ENCODE measurements at regions not wholly inside any gene's neighbourhood (a gene's known extent, or its start where the extent isn't known, plus 50 kb on each side); places are given as distances from the start of the nearest gene placed in this dataset.

- no peaks in the 10 kb centered on the region for H3K36me3 ChIP-seq (ENCODE audit: control insufficient read depth in 2 of 2, insufficient read depth in 2 of 2, low read length in 1 of 2)
- H3K4me3 ChIP-seq (ENCODE audit: low read depth in 1 of 2, low read length in 2 of 2), result no peak overlapping the region
- WGBS, 2 donors, result 98 to 100% methylated on average over 2 of the region's 2 CpGs
- H3K4me1 ChIP-seq (ENCODE audit: control insufficient read depth in 2 of 2, insufficient read depth in 2 of 2, low read length in 1 of 2), result peaks cover 4 to 26% of the 10 kb centered on the region in 2 donors
- H3K9me3 ChIP-seq (ENCODE audit: control insufficient read depth in 2 of 2, insufficient read depth in 1 of 2, low read depth in 1 of 2, low read length in 1 of 2), result no peaks in the 10 kb centered on the region
- H3K27ac ChIP-seq (ENCODE audit: low read depth in 2 of 2, low read length in 1 of 2), result no peak overlapping the region
- no peaks in the 10 kb centered on the region for H3K27me3 ChIP-seq (ENCODE audit: control insufficient read depth in 1 of 2, insufficient read depth in 2 of 2, low read length in 2 of 2)
These were observed 169.6 kb upstream of the TLE3 start for GRCh38 chr15:70267306-70267705.

GRCh38 chr15:70266412-70267121, 168.8 kb upstream of the TLE3 start:
- Histone ChIP-seq H3K4me1 (ENCODE audit: control insufficient read depth in 2 of 2, insufficient read depth in 2 of 2, low read length in 1 of 2) (peaks cover 4 to 26% of the 10 kb centered on the region in 2 donors), H3K27me3 (ENCODE audit: control insufficient read depth in 1 of 2, insufficient read depth in 2 of 2, low read length in 2 of 2) (no peaks in the 10 kb centered on the region), H3K9me3 (ENCODE audit: control insufficient read depth in 2 of 2, insufficient read depth in 1 of 2, low read depth in 1 of 2, low read length in 1 of 2) (no peaks in the 10 kb centered on the region), H3K27ac (ENCODE audit: low read depth in 2 of 2, low read length in 1 of 2) (no peak overlapping the region), H3K4me3 (ENCODE audit: low read depth in 1 of 2, low read length in 2 of 2) (no peak overlapping the region), H3K36me3 (ENCODE audit: control insufficient read depth in 2 of 2, insufficient read depth in 2 of 2, low read length in 1 of 2) (no peaks in the 10 kb centered on the region)
- WGBS, 2 donors, result 62 to 65% methylated on average over 23 to 24 of the region's 24 CpGs

- peaks cover under 1 to 23% of the 10 kb centered on the region in 2 donors for H3K4me1 ChIP-seq (ENCODE audit: control insufficient read depth in 2 of 2, insufficient read depth in 2 of 2, low read length in 1 of 2)
- 83% methylated on average over 8 of the region's 8 CpGs for WGBS, 2 donors
- no peaks in the 10 kb centered on the region for H3K27me3 ChIP-seq (ENCODE audit: control insufficient read depth in 1 of 2, insufficient read depth in 2 of 2, low read length in 2 of 2)
- no peaks in the 10 kb centered on the region for H3K9me3 ChIP-seq (ENCODE audit: control insufficient read depth in 2 of 2, insufficient read depth in 1 of 2, low read depth in 1 of 2, low read length in 1 of 2)
- no peak overlapping the region for H3K4me3 ChIP-seq (ENCODE audit: low read depth in 1 of 2, low read length in 2 of 2)
- H3K36me3 ChIP-seq (ENCODE audit: control insufficient read depth in 2 of 2, insufficient read depth in 2 of 2, low read length in 1 of 2), result no peaks in the 10 kb centered on the region
- no peak overlapping the region for H3K27ac ChIP-seq (ENCODE audit: low read depth in 2 of 2, low read length in 1 of 2)
These were observed 168.3 kb upstream of the TLE3 start for GRCh38 chr15:70265986-70266385.

GRCh38 chr15:70265466-70265978, 167.8 kb upstream of the TLE3 start:
- no peaks in the 10 kb centered on the region for H3K9me3 ChIP-seq (ENCODE audit: control insufficient read depth in 2 of 2, insufficient read depth in 1 of 2, low read depth in 1 of 2, low read length in 1 of 2)
- H3K27ac ChIP-seq (ENCODE audit: low read depth in 2 of 2, low read length in 1 of 2), result no peak overlapping the region
- no peaks in the 10 kb centered on the region for H3K36me3 ChIP-seq (ENCODE audit: control insufficient read depth in 2 of 2, insufficient read depth in 2 of 2, low read length in 1 of 2)
- 88 to 89% methylated on average over 9 of the region's 9 CpGs for WGBS, 2 donors
- no peak overlapping the region for H3K4me3 ChIP-seq (ENCODE audit: low read depth in 1 of 2, low read length in 2 of 2)
- no peaks in the 10 kb centered on the region for H3K27me3 ChIP-seq (ENCODE audit: control insufficient read depth in 1 of 2, insufficient read depth in 2 of 2, low read length in 2 of 2)
- peaks cover 0 to 19% of the 10 kb centered on the region in 2 donors for H3K4me1 ChIP-seq (ENCODE audit: control insufficient read depth in 2 of 2, insufficient read depth in 2 of 2, low read length in 1 of 2)

- Histone ChIP-seq H3K4me1 (ENCODE audit: control insufficient read depth in 2 of 2, insufficient read depth in 2 of 2, low read length in 1 of 2) (peaks cover 0 to 15% of the 10 kb centered on the region in 2 donors), H3K36me3 (ENCODE audit: control insufficient read depth in 2 of 2, insufficient read depth in 2 of 2, low read length in 1 of 2) (no peaks in the 10 kb centered on the region), H3K9me3 (ENCODE audit: control insufficient read depth in 2 of 2, insufficient read depth in 1 of 2, low read depth in 1 of 2, low read length in 1 of 2) (no peaks in the 10 kb centered on the region), H3K27me3 (ENCODE audit: control insufficient read depth in 1 of 2, insufficient read depth in 2 of 2, low read length in 2 of 2) (no peaks in the 10 kb centered on the region), H3K4me3 (ENCODE audit: low read depth in 1 of 2, low read length in 2 of 2) (no peak overlapping the region), H3K27ac (ENCODE audit: low read depth in 2 of 2, low read length in 1 of 2) (no peak overlapping the region)
- WGBS, 2 donors, result 62 to 67% methylated on average over 8 of the region's 8 CpGs
These were observed 167.2 kb upstream of the TLE3 start for GRCh38 chr15:70264738-70265465.

GRCh38 chr15:70264014-70264582, 166.4 kb upstream of the TLE3 start:
- Histone ChIP-seq H3K27ac (ENCODE audit: low read depth in 2 of 2, low read length in 1 of 2) (no peak overlapping the region), H3K9me3 (ENCODE audit: control insufficient read depth in 2 of 2, insufficient read depth in 1 of 2, low read depth in 1 of 2, low read length in 1 of 2) (no peaks in the 10 kb centered on the region), H3K27me3 (ENCODE audit: control insufficient read depth in 1 of 2, insufficient read depth in 2 of 2, low read length in 2 of 2) (no peaks in the 10 kb centered on the region), H3K4me3 (ENCODE audit: low read depth in 1 of 2, low read length in 2 of 2) (no peak overlapping the region), H3K4me1 (ENCODE audit: control insufficient read depth in 2 of 2, insufficient read depth in 2 of 2, low read length in 1 of 2) (peaks cover 0 to 8% of the 10 kb centered on the region in 2 donors), H3K36me3 (ENCODE audit: control insufficient read depth in 2 of 2, insufficient read depth in 2 of 2, low read length in 1 of 2) (no peaks in the 10 kb centered on the region)
- 55 to 58% methylated on average over 15 of the region's 15 CpGs for WGBS, 2 donors

- Histone ChIP-seq H3K9me3 (ENCODE audit: control insufficient read depth in 2 of 2, insufficient read depth in 1 of 2, low read depth in 1 of 2, low read length in 1 of 2) (no peaks in the 10 kb centered on the region), H3K4me1 (ENCODE audit: control insufficient read depth in 2 of 2, insufficient read depth in 2 of 2, low read length in 1 of 2) (peaks cover 0 to 8% of the 10 kb centered on the region in 2 donors), H3K36me3 (ENCODE audit: control insufficient read depth in 2 of 2, insufficient read depth in 2 of 2, low read length in 1 of 2) (no peaks in the 10 kb centered on the region), H3K27ac (ENCODE audit: low read depth in 2 of 2, low read length in 1 of 2) (no peak overlapping the region), H3K4me3 (ENCODE audit: low read depth in 1 of 2, low read length in 2 of 2) (no peak overlapping the region), H3K27me3 (ENCODE audit: control insufficient read depth in 1 of 2, insufficient read depth in 2 of 2, low read length in 2 of 2) (no peaks in the 10 kb centered on the region)
- 89 to 90% methylated on average over 6 of the region's 6 CpGs for WGBS, 2 donors
These were observed 165.0 kb upstream of the TLE3 start for GRCh38 chr15:70262591-70263274.

- H3K27me3 ChIP-seq (ENCODE audit: control insufficient read depth in 1 of 2, insufficient read depth in 2 of 2, low read length in 2 of 2), result no peaks in the 10 kb centered on the region
- no peaks in the 10 kb centered on the region for H3K9me3 ChIP-seq (ENCODE audit: control insufficient read depth in 2 of 2, insufficient read depth in 1 of 2, low read depth in 1 of 2, low read length in 1 of 2)
- WGBS, 2 donors, result 85 to 87% methylated on average over 2 of the region's 2 CpGs
- peaks cover 0 to 11% of the 10 kb centered on the region in 2 donors for H3K4me1 ChIP-seq (ENCODE audit: control insufficient read depth in 2 of 2, insufficient read depth in 2 of 2, low read length in 1 of 2)
- no peak overlapping the region for H3K27ac ChIP-seq (ENCODE audit: low read depth in 2 of 2, low read length in 1 of 2)
- H3K36me3 ChIP-seq (ENCODE audit: control insufficient read depth in 2 of 2, insufficient read depth in 2 of 2, low read length in 1 of 2), result no peaks in the 10 kb centered on the region
- H3K4me3 ChIP-seq (ENCODE audit: low read depth in 1 of 2, low read length in 2 of 2), result no peak overlapping the region
These were observed 164.5 kb upstream of the TLE3 start for GRCh38 chr15:70262171-70262570.

- Histone ChIP-seq H3K27me3 (ENCODE audit: control insufficient read depth in 1 of 2, insufficient read depth in 2 of 2, low read length in 2 of 2) (no peaks in the 10 kb centered on the region), H3K36me3 (ENCODE audit: control insufficient read depth in 2 of 2, insufficient read depth in 2 of 2, low read length in 1 of 2) (no peaks in the 10 kb centered on the region), H3K9me3 (ENCODE audit: control insufficient read depth in 2 of 2, insufficient read depth in 1 of 2, low read depth in 1 of 2, low read length in 1 of 2) (no peaks in the 10 kb centered on the region), H3K4me3 (ENCODE audit: low read depth in 1 of 2, low read length in 2 of 2) (no peak overlapping the region), H3K4me1 (ENCODE audit: control insufficient read depth in 2 of 2, insufficient read depth in 2 of 2, low read length in 1 of 2) (peaks cover 0 to 7% of the 10 kb centered on the region in 2 donors), H3K27ac (ENCODE audit: low read depth in 2 of 2, low read length in 1 of 2) (no peak overlapping the region)
- 94 to 99% methylated on average over 4 of the region's 4 CpGs for WGBS, 2 donors
These were observed 163.4 kb upstream of the TLE3 start for GRCh38 chr15:70261083-70261482.

Measured in esophagus (tissue), 2 donors.